ENCODE measurements at regions not wholly inside any gene's neighbourhood (a gene's known extent, or its start where the extent isn't known, plus 50 kb on each side); places are given as distances from the start of the nearest gene placed in this dataset.

GRCh38 chr3:135366816-135367215 lies 571.8 kb downstream of the EPHB1 start:
- no CpG with 5 or more reads among the region's 3 CpGs for WGBS, 2 experiments (ENCODE audit: extremely low coverage in 2 of 2, insufficient read length in 1 of 2)
- CTCF ChIA-PET: no interaction called here

More at GRCh38 chr3:135366816-135367215, 571.8 kb downstream of the EPHB1 start:
- Histone ChIP-seq H2BK5ac (ENCODE audit: low read depth, low read length, poor library complexity, severe bottlenecking) (no peak overlapping the region), H2AFZ (replicated peaks; ENCODE audit: low read length, poor library complexity) (no peak overlapping the region), H3K4me1 (ENCODE audit: control insufficient read depth, insufficient read depth, low read length) (no peaks in the 10 kb centered on the region), H2BK120ac (ENCODE audit: low read depth, low read length) (no peak overlapping the region), H3K36me3 (ENCODE audit: control insufficient read depth, insufficient read depth, low read length) (no peaks in the 10 kb centered on the region), H2AK9ac (replicated peaks; ENCODE audit: low read depth, low read length, poor library complexity) (no peak overlapping the region), H3K79me1 (ENCODE audit: low read depth in 1 of 2, low read length in 2 of 2) (no peaks in the 10 kb centered on the region), H4K8ac (ENCODE audit: low read depth in 2 of 2, low read length in 2 of 2) (no peak overlapping the region), H3K9me1 (ENCODE audit: insufficient read depth, low read length) (no peaks in the 10 kb centered on the region), H3K27me3 (ENCODE audit: control insufficient read depth, insufficient read depth, low read length) (no peaks in the 10 kb centered on the region), H2BK20ac (ENCODE audit: low read depth, low read length) (no peak overlapping the region), H2BK15ac (ENCODE audit: low read depth, low read length) (no peak overlapping the region), H3K14ac (replicated peaks; ENCODE audit: low read depth, low read length) (no peak overlapping the region), H3K4ac (ENCODE audit: low read depth, low read length) (no peak overlapping the region), H4K91ac (ENCODE audit: insufficient read depth, low read depth, low read length) (no peak overlapping the region), H3K18ac (ENCODE audit: low read depth, low read length) (no peak overlapping the region), H3K23ac (ENCODE audit: low read depth, low read length) (no peak overlapping the region), H3K4me2 (ENCODE audit: low read depth, low read length) (no peak overlapping the region), H3K4me3 (ENCODE audit: insufficient read depth, low read depth, low read length) (no peak overlapping the region), H3K27ac (ENCODE audit: insufficient read depth, low read length) (no peak overlapping the region), H3K9ac (ENCODE audit: low read depth, low read length) (no peak overlapping the region), H3K9me3 (ENCODE audit: control insufficient read depth, insufficient read depth, low read length) (peaks cover 6% of the 10 kb centered on the region; the same call in 1 of the 2 replicates), H4K20me1 (ENCODE audit: insufficient read depth, low read length) (no peaks in the 10 kb centered on the region), H2AK5ac (ENCODE audit: low read depth, low read length) (no peak overlapping the region), H3K56ac (ENCODE audit: extremely low read depth, insufficient read depth, low read length) (no peak overlapping the region), H4K5ac (ENCODE audit: low read depth, low read length) (no peak overlapping the region)
- no TSS peak for BruUV-seq (replicated peaks)
- no peak for DNase-seq
- POLR2A ChIA-PET (ENCODE audit: unreplicated experiment): no interaction called here
- no peak for ATAC-seq (ENCODE audit: low read depth)
- TF ChIP-seq CTCF (conservative IDR thresholded peaks at IDR 0.05; ENCODE audit: low read depth, low read length) (no peak), SMC3 (IDR thresholded peaks at IDR 0.05; ENCODE audit: low read depth, low read length) (no peak), RAD21 (IDR thresholded peaks at IDR 0.05; ENCODE audit: low read length) (no peak), USF2 (IDR thresholded peaks at IDR 0.05; ENCODE audit: low read depth, low read length) (no peak), NFE2L2 (IDR thresholded peaks at IDR 0.05; ENCODE audit: low read depth, low read length) (no peak), POLR2A (IDR thresholded peaks at IDR 0.05; ENCODE audit: low read depth, low read length) (no peak), MAZ (IDR thresholded peaks at IDR 0.05; ENCODE audit: borderline replicate concordance, low read depth, low read length) (no peak), MXI1 (IDR thresholded peaks at IDR 0.05; ENCODE audit: borderline replicate concordance, low read depth, low read length) (no peak), BHLHE40 (IDR thresholded peaks at IDR 0.05; ENCODE audit: low read depth, low read length) (no peak), MAFK (IDR thresholded peaks at IDR 0.05; ENCODE audit: low read depth, low read length) (no peak), CEBPB (IDR thresholded peaks at IDR 0.05; ENCODE audit: low read depth, low read length) (no peak), ELK1 (IDR thresholded peaks at IDR 0.05; ENCODE audit: borderline replicate concordance, low read depth, low read length) (no peak)
- intact Hi-C loops (cut with micrococcal nuclease) (no loop called here), dilution Hi-C loops (cut with HindIII; ENCODE audit: low sequenced_read_pairs, unreplicated experiment) (no loop called here), in situ Hi-C loops (cut with MboI; ENCODE audit: low sequenced_read_pairs) (no loop called here)
